Stimulated activated CD4-positive, alpha-beta T cell treated with anti-CD3 and anti-CD28 coated beads, Interleukin-15, amount 100 ng/mL, for 24 hours (primary cell): ENCODE measurements at regions not wholly inside any gene's neighbourhood (a gene's known extent, or its start where the extent isn't known, plus 50 kb on each side); places are given as distances from the start of the nearest gene placed in this dataset.
A peak's percentile ranks its signal among the peaks of the same experiment; 100 is the strongest.
"Not testable (repeated sequence)": the region's sequence is repeated elsewhere in the genome, so short reads cannot be mapped to it uniquely, and the experiment has no call there.

ENCODE experiments used
- DNase-seq: peaks from one replicate; pipeline ENCODE4 v3.0.0-alpha.2; 2020

DNA sequence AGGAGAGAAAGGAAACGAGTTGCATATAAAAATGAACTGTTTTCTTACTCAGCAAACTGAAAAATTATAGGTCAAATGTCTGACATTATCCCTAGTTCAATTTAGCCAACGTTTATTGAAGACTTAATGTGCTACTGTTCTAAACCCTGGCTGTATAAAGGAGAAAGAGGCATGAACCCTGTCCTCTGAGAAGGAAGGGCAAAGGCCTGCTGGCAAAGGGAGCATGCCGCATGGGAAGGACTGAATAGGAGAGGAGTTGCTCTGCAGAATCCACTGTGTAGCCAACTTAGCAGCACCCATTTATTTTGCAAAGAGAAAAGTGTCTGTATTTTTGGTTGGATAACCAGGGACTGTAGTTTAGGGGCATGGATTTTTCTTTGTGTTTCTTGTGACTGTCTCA lies 132.5 kb downstream of the GOSR1 start:
- DNase-seq, result not testable (repeated sequence)

GRCh38 chr17:30605523-30605922 lies 128.3 kb downstream of the GOSR1 start:
- DNase-seq, result no peak

GRCh38 chr17:30605027-30605426 lies 127.8 kb downstream of the GOSR1 start:
- no peak for DNase-seq

GRCh38 chr17:30602396-30602795 lies 125.2 kb downstream of the GOSR1 start:
- not testable (repeated sequence) for DNase-seq

GRCh38 chr17:30601984-30602383 lies 124.8 kb downstream of the GOSR1 start:
- not testable (repeated sequence) for DNase-seq

GRCh38 chr17:30600830-30601494 lies 123.8 kb downstream of the GOSR1 start:
- DNase-seq, result peak; percentile 32

- DNase-seq, result peak; percentile 82
Measured at GRCh38 chr17:30600060-30600829, 123.0 kb downstream of the GOSR1 start.

DNA sequence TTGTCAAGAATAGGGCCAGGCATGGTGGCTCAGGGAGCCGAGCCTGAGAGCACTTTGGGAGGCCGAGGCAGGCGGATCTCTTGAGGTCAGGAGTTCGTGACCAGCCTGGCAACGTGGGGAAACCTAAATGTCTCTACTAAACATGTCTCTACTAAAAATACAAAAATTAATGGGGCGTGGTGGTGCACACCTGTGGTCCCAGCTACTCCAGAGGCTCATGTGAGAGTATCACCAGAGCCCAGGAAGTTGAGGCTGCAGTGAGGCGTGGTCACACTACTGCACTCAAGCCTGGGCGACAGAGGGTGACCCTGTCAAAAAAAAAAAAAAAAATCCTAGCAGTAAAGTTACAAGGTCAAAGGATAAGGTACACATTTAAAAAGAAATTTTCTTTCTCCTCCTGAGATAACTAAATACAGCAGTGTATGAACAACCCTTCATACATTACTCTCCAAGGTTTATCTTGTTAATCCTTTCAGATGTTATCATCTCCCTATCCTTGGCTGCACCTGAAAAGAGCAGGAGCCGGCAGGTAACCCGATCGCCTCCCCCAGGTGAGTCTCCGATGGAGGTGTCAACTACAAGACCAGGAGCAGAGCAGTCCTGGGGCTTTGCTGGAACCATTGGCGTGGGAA lies 122.3 kb downstream of the GOSR1 start:
- DNase-seq, result no peak

GRCh38 chr17:30597776-30598288 lies 120.6 kb downstream of the GOSR1 start:
- no peak for DNase-seq

- not testable (repeated sequence) for DNase-seq
Measured at GRCh38 chr17:30596948-30597775, 120.0 kb downstream of the GOSR1 start.

DNA sequence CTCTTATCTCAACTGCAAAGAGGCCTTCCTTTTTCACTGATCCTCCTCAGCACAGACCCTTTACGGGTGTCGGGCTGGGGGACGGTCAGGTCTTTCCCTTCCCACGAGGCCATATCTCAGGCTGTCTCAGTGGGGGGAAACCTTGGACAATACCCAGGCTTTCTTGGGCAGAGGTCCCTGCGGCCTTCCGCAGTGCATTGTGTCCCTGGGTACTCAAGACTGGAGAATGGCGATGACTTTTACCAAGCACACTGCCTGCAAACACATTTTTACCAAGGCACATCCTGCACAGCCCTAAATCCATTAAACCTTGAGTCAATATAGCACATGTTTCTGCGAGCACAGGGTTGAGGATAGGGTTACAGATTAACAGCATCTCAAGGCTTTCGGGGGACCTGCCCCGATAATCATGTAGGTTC lies 117.8 kb downstream of the GOSR1 start:
- not testable (repeated sequence) for DNase-seq

GRCh38 chr17:30594223-30594952 lies 117.2 kb downstream of the GOSR1 start:
- no peak for DNase-seq

DNA sequence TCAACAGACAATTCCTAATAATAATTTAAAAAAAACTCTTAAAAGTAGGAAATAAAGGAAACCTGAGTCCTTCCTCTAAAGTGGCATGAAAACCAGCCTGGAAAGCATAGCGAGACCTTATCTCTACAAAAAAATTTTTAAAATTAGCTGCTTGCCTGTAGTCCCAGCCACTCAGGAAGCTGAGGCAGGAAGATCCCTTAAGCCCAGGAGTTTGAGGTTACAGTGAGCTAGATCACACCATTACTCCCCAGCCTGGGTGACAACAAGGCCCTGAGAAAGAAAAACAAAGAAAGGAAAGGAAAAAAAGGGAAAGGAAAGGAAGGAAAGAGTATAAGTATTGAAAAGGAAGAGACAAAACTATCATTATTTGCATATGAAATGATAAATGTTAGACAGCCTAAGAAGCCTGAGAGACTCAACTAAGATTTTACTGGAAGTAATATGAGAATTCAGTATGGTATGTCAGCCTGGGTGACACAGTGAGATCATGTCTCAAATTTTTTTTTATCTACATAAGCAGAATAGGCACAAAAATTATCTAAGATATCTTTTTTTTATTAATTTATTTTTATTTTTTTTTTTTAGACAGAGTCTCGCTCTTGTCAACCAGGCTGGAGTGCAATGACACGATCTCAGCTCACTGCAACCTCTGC lies 113.0 kb downstream of the GOSR1 start:
- DNase-seq, result no peak

- DNase-seq, result no peak
Measured at GRCh38 chr17:30589431-30589830, 112.2 kb downstream of the GOSR1 start.

- no peak for DNase-seq
Measured at GRCh38 chr17:30588798-30589247, 111.6 kb downstream of the GOSR1 start.

DNA sequence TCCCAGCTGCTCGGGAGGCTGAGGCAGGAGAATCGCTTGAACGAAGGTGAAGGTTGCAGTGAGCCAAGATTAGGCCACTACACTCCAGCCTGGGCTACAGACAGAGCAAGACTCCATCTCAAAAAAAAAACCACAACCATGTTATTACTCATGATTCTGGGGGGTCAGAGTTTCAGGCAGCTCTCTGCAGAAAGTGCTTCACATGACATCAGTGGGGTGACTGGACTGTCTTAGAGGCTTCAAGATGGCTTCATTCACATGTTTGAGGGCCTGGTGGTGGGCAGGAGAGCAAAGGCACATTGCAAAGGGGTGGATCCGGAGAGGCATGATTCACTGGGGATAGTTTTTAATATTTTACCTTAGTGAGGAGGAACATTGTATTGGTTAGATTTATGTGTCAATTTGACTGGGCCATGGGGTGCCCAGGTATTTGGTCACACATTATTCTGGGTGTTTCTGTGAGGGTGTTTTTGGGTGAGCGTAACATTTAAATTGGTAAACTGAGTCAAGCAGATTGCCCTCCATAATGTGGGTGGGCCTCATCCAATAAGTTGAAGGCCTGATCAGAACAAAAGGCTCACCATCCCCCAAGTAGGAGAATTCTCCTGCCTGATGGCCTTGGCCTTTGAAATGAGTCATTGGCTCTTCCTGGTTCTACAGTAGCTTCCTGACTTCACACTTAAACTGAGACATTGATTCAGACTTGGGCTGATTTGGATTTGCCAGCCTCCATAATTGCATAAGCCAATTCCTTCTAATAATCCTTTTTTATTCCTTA lies 109.8 kb downstream of the GOSR1 start:
- no peak for DNase-seq

GRCh38 chr17:30584810-30585209 lies 107.6 kb downstream of the GOSR1 start:
- no peak for DNase-seq

- DNase-seq, result no peak
Measured at GRCh38 chr17:30580916-30581315, 103.7 kb downstream of the GOSR1 start.

DNA sequence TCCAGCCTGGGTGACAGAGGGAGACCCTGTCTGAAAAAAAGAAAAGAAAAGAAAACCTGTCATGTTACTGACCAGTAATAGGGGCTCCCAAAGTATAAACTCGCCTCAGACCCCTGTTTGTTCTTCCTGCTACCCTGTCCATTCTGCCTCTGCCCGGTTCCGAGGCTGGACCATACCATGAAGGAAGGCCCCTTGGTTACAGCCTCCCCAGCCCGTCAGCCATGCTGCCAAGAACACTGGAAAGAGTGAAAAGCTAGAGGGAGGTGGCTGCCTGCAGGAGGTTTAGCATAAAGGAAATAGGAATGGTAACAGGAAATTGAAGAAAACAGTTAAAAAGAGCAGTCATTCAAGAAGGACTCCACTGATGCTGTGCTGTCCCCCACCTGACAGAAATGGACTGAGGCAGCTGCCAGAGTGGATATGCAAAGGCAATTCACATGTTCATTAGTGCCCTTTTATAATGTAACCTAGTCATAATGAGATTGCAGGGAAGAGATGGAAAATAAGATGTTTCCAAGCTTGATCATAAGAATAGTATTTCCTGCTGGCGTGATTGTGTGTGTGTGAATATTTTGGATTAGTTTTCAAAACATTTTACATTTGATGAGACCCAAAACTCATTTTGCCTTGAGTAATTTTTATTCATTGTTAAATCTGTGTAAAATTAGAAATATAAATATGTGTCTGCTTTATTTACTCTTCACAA lies 102.6 kb downstream of the GOSR1 start:
- DNase-seq, result no peak
